HG03439 (cell line): ENCODE measurements at regions not wholly inside any gene's neighbourhood (a gene's known extent, or its start where the extent isn't known, plus 50 kb on each side); places are given as distances from the start of the nearest gene placed in this dataset.
A peak's percentile ranks its signal among the peaks of the same experiment; 100 is the strongest.

Experiments
- ATAC-seq: cut with Tn5 transposase; IDR thresholded peaks from one replicate; pipeline ENCODE4 v1.9.1; 2021; ENCODE audit warnings: mild to moderate bottlenecking, moderate library complexity; ENCODE audit not compliant: unreplicated experiment

GRCh38 chr18:31246460-31246859, 71.5 kb upstream of the DSG1 start:
- ATAC-seq: no peak

- ATAC-seq: no peak
Measured at GRCh38 chr18:31247574-31248199, 70.3 kb upstream of the DSG1 start.

GRCh38 chr18:31248783-31249521, 69.0 kb upstream of the DSG1 start:
- no peak for ATAC-seq

- no peak for ATAC-seq
Measured at GRCh38 chr18:31250902-31251301, 67.1 kb upstream of the DSG1 start.

- no peak for ATAC-seq
Measured at GRCh38 chr18:31252522-31252921, 65.4 kb upstream of the DSG1 start.

- ATAC-seq: peak; percentile 52
Measured at GRCh38 chr18:31255953-31256352, 62.0 kb upstream of the DSG1 start.

GRCh38 chr18:31258789-31259188, 59.2 kb upstream of the DSG1 start:
- ATAC-seq: peak; percentile 54

- no peak for ATAC-seq
Measured at GRCh38 chr18:31261792-31262582, 56.0 kb upstream of the DSG1 start.

GRCh38 chr18:31267823-31268481, 50.0 kb upstream of the DSG1 start:
- peak; percentile 78 for ATAC-seq
